Dermis microvascular lymphatic vessel endothelial cell (primary cell): ENCODE measurements at regions not wholly inside any gene's neighbourhood (a gene's known extent, or its start where the extent isn't known, plus 50 kb on each side); places are given as distances from the start of the nearest gene placed in this dataset.
A peak's percentile ranks its signal among the peaks of the same experiment; 100 is the strongest.
"Not testable (repeated sequence)": the region's sequence is repeated elsewhere in the genome, so short reads cannot be mapped to it uniquely, and the experiment has no call there.

Experiments
- DNase-seq, 2 donors: peaks; one replicate each; pipeline versions ENCODE4 v3.0.0 to v3.0.0-alpha.2; 2010; ENCODE audit warnings: low read depth in 2 of 2

DNA sequence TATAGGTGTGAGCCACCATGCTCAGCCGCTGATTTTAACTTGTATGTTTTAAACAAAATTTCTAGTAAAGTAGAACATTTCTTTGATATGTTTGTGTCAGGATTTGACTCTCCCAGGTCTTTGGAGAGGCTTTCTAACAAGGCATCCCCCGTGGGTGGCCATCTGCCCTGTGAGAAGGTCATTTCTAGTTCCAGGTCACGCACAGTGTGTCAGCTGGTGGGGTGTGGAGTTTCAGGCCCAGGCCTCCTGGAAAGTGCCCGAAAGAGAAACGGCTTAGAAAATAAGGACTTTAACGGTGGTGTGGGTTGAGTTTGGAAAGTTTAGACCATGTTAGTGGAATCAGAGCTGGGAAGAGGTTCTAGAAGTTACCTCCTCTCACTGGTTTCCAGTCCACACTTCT lies 61.0 kb downstream of the SPDYE17 start:
- not testable (repeated sequence) for DNase-seq

DNA sequence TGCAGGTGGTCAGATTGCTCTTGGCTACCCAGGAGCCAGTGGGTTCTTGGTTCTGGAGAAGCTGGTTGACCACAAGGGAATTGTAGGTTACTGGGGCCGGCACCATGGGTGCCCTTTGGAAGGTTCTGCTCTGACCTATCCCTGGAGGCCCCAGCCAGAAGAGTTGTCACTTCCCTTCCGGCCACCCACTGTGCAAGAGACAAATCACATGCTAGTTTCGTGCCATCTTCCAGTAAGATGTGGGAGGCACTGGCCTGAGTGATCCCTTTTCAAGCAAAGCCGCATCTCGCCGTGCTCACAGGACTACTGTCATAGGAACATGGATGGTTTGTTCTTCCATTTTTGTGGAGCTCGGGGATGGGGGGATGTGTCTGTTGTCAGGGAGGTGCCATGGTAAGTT lies 62.3 kb downstream of the SPDYE17 start:
- DNase-seq, result not testable (repeated sequence)

- DNase-seq, result not testable (repeated sequence)
Observed at GRCh38 chr7:76965731-76966548, 66.2 kb downstream of the SPDYE17 start.

DNA sequence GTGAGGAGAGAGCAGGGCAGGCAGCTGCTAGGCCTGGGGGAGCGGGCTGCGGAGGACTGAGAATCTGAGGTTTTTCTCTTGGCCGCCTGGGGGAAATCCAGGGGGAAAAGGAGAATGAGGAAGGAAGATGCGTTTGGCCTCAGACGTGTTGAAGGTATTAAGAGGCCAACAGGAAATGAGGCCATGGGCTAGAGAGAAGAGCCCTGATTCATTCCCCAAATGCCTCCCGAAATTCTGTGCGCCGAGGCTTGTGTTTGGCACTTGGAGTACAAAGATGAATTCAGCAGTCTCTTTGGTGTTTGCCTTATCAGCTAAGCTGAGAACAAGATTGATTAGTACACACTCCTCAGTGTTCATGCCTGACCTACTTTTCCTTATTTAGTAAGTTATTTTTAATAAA lies 68.1 kb downstream of the SPDYE17 start:
- DNase-seq, result not testable (repeated sequence)

DNA sequence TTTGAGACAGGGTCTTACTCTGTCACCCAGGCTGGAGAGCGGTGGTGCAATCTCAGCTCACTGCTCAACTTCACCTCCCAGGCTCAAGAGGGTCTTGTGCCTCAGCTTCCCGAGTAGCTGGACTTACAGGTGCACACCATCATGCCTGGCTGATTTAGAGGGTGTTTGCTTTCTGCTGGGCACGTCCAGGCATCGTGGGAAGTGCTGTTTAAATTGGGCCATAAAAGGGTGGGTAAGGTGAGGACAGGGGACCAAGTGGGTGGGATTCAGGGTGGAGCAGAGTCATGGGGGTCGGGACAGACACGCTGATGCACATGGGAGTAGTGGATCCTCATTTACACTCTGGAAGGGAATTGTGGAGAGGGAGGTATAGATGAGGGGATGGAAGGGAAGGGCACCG lies 69.1 kb downstream of the SPDYE17 start:
- not testable (repeated sequence) for DNase-seq

GRCh38 chr7:76960400-76960986 lies 71.7 kb downstream of the SPDYE17 start:
- DNase-seq, result not testable (repeated sequence)

- DNase-seq, result not testable (repeated sequence)
Observed at GRCh38 chr7:76959573-76960399, 72.4 kb downstream of the SPDYE17 start.

DNA sequence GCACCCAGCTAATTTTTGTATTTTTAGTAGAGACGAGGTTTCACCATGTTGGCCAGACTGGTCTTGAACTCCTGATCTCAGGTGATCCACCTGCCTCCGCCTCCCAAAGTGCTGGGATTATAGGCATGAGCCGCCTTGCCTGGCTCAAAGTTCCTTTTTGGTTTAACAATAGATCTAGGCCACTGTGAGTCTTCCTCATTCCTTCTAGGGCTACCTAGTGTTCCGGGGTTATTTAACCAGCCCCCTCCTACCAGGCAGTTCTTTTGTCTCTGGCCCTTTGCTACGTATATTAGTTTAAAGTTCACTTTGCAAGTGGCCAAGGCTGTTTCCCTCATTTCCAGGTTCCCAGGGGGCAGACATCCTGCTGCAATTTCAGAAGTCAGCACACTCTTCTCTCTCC lies 75.6 kb downstream of the SPDYE17 start:
- not testable (repeated sequence) for DNase-seq

- DNase-seq, result not testable (repeated sequence)
Observed at GRCh38 chr7:76955124-76955523, 77.0 kb downstream of the SPDYE17 start.

- DNase-seq, result not testable (repeated sequence)
Observed at GRCh38 chr7:76944603-76945002, 87.6 kb downstream of the SPDYE17 start.

- DNase-seq, result not testable (repeated sequence)
Observed at GRCh38 chr7:76941809-76942765, 90.1 kb downstream of the SPDYE17 start.

GRCh38 chr7:76937781-76938180 lies 94.4 kb downstream of the SPDYE17 start:
- not testable (repeated sequence) for DNase-seq

DNA sequence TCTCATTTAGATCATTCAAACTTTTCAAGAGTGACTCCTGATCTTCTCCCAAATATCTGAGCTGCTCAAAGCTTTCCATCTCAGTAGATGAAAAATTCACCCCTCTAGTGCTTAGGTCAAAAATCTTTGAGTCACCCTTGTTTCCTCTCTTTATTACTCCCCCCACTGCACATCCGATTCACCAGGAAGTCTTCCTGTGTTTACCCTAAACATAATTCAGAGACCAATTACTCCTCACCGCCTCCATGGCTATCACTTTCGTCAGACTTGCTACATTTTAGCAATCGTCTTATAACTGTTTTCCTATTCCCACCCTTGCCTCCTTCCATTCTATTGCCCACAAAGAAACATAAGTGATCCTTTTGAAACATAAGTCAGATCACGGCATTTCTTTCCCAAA lies 94.8 kb downstream of the SPDYE17 start:
- peak in 1 of 2 donors; percentile 15 for DNase-seq

GRCh38 chr7:76936346-76936745 lies 95.8 kb downstream of the SPDYE17 start:
- DNase-seq, result not testable (repeated sequence)

DNA sequence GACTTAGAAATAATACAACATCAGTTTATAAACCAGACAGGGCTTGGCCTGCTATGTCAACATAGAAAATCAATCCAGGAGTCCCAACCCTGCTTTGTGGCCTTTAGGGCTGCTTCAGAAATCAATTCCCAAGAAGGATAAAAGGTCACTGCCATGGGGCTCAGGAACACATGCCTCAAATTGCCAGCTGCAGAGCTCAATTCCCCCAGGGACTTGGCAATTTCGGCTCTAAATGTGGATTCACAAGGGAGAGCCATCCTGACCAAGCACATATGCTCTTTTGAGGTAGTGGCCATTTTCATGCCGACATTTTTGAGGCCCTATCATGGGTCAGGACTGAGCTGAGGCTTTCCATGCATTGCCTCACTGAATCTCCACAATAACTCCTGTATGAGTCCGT lies 97.5 kb downstream of the SPDYE17 start:
- not testable (repeated sequence) for DNase-seq

- not testable (repeated sequence) for DNase-seq
Observed at GRCh38 chr7:76932957-76933356, 99.2 kb downstream of the SPDYE17 start.

- not testable (repeated sequence) for DNase-seq
Observed at GRCh38 chr7:76931441-76931840, 100.7 kb downstream of the SPDYE17 start.

DNA sequence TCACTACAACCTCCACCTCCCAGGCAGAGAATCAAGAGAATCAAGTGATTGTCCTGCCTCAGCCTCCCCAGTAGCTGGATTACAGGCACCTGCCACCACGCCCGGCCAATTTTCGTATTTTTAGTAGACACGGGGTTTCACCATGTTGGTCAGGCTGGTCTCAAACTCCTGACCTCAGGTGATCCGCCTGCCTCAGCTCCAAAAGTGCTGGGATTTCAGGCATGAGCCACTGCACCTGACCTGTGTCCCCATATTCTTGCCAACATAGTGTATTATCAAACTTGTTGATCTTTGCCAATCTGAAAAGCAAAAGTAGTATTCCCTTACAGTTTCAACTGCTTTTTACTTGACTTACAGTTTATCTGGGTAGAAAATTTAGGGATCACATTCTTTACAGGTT lies 101.7 kb downstream of the SPDYE17 start:
- DNase-seq, result not testable (repeated sequence)

DNA sequence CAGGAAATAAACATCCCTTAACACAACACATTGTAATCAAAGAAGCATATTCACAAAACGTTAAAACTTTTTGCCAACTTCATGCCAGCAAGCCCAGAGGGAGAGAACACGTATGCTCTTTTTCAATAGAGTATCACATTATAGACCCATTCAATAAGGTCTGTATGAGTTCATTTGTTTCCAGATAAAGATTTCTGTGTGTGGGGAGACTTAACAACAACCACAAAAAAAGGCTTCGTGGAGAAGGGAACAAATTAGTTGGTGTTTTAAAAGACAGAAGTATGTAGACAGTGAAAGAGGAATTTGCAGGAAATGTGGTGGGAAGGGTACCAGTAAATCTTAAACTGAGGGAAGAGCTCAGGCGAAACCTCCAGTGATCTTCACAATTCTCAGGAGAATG lies 103.4 kb downstream of the SPDYE17 start:
- not testable (repeated sequence) for DNase-seq

GRCh38 chr7:76927741-76928393 lies 104.3 kb downstream of the SPDYE17 start:
- not testable (repeated sequence) for DNase-seq
